ENCODE measurements at regions not wholly inside any gene's neighbourhood (a gene's known extent, or its start where the extent isn't known, plus 50 kb on each side); places are given as distances from the start of the nearest gene placed in this dataset.

GRCh38 chr6:30826961-30827342 lies 57.4 kb upstream of the DDR1 start:
- no peaks in the 10 kb centered on the region for H3K9me3 ChIP-seq (ENCODE audit: severe bottlenecking)
- H3K36me3 ChIP-seq = no peaks in the 10 kb centered on the region
- no peak for TF ChIP-seq CTCF (IDR thresholded peaks at IDR 0.05; ENCODE audit: low read depth, low read length)
- DNase-seq = peak; percentile 33
- H3K4me3 ChIP-seq (ENCODE audit: low read depth, low read length) = no peak overlapping the region
- H3K27me3 ChIP-seq (ENCODE audit: insufficient read depth, low read depth, severe bottlenecking) = peaks cover 2% of the 10 kb centered on the region
- H3K27ac ChIP-seq = no peak overlapping the region

DNA sequence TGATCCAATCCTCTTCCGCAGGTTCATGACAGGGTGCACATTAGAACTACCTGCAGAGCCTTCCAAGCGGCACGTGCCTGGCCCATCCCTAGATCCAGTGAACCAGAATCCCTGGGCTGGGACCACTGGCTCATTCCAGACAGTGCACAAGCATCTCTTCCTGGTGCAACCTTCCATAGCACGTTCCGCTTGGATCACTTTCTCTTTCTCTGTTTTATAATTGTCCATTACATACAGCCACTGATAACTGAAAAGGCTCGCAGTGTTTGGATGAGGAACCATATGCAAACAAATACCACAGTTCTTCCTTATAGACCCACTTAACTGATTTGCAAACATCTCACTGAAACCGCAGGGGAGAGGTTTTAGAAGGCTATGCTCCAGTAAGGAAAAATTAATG lies 59.6 kb upstream of the DDR1 start:
- no peaks in the 10 kb centered on the region for H3K27me3 ChIP-seq (ENCODE audit: insufficient read depth, low read depth, severe bottlenecking)
- TF ChIP-seq CTCF (IDR thresholded peaks at IDR 0.05; ENCODE audit: low read depth, low read length) = no peak
- no peak overlapping the region for H3K27ac ChIP-seq
- no peaks in the 10 kb centered on the region for H3K36me3 ChIP-seq
- no peak for DNase-seq
- no peaks in the 10 kb centered on the region for H3K9me3 ChIP-seq (ENCODE audit: severe bottlenecking)
- H3K4me3 ChIP-seq (ENCODE audit: low read depth, low read length) = no peak overlapping the region

GRCh38 chr6:30823534-30823865 lies 60.8 kb upstream of the DDR1 start:
- H3K27ac ChIP-seq = no peak overlapping the region
- H3K36me3 ChIP-seq = no peaks in the 10 kb centered on the region
- H3K4me3 ChIP-seq (ENCODE audit: low read depth, low read length) = no peak overlapping the region
- H3K27me3 ChIP-seq (ENCODE audit: insufficient read depth, low read depth, severe bottlenecking) = no peaks in the 10 kb centered on the region
- H3K9me3 ChIP-seq (ENCODE audit: severe bottlenecking) = no peaks in the 10 kb centered on the region
- TF ChIP-seq CTCF (IDR thresholded peaks at IDR 0.05; ENCODE audit: low read depth, low read length) = no peak
- DNase-seq = no peak

GRCh38 chr6:30821862-30822784 lies 62.2 kb upstream of the DDR1 start:
- no peaks in the 10 kb centered on the region for H3K27me3 ChIP-seq (ENCODE audit: insufficient read depth, low read depth, severe bottlenecking)
- no peaks in the 10 kb centered on the region for H3K36me3 ChIP-seq
- no peaks in the 10 kb centered on the region for H3K9me3 ChIP-seq (ENCODE audit: severe bottlenecking)
- DNase-seq = no peak
- no peak overlapping the region for H3K27ac ChIP-seq
- no peak overlapping the region for H3K4me3 ChIP-seq (ENCODE audit: low read depth, low read length)
- TF ChIP-seq CTCF (IDR thresholded peaks at IDR 0.05; ENCODE audit: low read depth, low read length) = peak; percentile 51; the same call in 1 of the 2 replicates

- H3K9me3 ChIP-seq (ENCODE audit: severe bottlenecking) = no peaks in the 10 kb centered on the region
- H3K36me3 ChIP-seq = no peaks in the 10 kb centered on the region
- no peak overlapping the region for H3K4me3 ChIP-seq (ENCODE audit: low read depth, low read length)
- no peak for TF ChIP-seq CTCF (IDR thresholded peaks at IDR 0.05; ENCODE audit: low read depth, low read length)
- no peak overlapping the region for H3K27ac ChIP-seq
- H3K27me3 ChIP-seq (ENCODE audit: insufficient read depth, low read depth, severe bottlenecking) = no peaks in the 10 kb centered on the region
- no peak for DNase-seq
Measured at GRCh38 chr6:30820193-30820592, 64.1 kb upstream of the DDR1 start.
